Astrocyte of the hippocampus (primary cell): ENCODE measurements at regions not wholly inside any gene's neighbourhood (a gene's known extent, or its start where the extent isn't known, plus 50 kb on each side); places are given as distances from the start of the nearest gene placed in this dataset.
"Not testable (repeated sequence)": the region's sequence is repeated elsewhere in the genome, so short reads cannot be mapped to it uniquely, and the experiment has no call there.

Source experiments
- DNase-seq: peaks from one replicate; pipeline ENCODE4 v3.0.0; 2011; ENCODE audit warnings: low read depth, low spot score

DNA sequence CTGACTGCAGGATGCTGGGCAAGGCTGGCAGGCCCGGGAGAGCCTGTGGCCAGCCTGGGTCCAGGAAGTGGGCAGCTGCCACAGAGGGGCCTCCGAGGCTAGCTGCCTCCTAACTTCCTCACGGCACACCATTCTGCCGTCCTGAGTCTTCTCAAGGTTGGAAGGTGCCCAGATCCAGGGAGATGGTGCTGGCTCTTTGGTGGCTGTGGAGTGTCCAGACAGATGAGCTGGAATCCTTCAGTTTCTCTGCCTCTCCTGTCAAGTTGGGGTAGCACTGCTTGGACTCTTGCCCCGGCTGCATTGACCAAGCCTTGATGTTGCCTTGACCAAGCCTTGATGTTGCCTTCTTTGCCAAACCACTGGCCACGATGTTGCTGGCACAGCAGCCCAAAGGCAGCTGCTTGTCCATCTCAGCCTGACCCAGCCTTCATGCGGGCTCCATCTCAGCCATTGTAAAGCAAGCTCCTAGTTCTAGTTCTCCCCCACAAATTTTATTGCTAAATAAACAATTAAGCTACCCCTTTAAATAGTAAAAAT is 75.1 kb upstream of the AFDN start:
- DNase-seq: no peak

DNA sequence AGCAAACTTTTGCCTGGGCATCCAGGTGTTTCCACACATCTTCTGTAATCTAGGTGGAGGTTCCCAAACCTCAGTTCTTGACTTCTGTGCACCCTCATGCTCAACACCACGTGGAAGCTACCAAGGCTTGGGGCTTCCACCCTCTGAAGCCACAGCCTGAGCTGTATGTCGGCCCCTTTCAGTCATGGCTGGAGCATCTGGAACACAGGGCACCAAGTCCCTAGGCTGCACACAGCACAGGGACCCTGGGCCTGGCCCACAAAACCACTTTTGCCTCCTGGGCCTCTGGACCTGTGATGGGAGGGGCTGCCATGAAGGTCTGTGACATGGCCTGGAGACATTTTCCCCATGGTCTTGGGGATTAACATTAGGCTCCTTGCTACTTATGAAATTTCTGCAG is 73.4 kb upstream of the AFDN start:
- not testable (repeated sequence) for DNase-seq

DNA sequence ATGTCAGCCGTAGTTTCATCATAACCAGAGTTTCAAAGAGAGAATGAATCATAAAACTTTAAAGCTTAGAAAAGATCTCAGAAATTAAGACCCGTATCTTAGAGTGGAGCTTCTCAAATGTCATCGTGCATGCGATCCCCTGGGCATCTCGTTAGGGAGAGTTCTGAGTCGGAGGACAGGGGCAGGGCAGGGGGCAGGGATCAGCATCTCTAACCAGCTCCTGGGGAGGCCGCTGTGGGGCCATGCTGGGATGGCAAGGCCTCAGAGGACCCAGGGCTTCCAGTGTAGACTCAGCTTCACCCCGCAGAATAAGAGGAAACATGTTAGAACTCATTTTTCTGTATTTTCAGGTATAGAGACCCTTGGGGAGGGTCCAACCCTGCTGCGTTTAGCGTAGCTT is 72.0 kb upstream of the AFDN start:
- DNase-seq: no peak

DNA sequence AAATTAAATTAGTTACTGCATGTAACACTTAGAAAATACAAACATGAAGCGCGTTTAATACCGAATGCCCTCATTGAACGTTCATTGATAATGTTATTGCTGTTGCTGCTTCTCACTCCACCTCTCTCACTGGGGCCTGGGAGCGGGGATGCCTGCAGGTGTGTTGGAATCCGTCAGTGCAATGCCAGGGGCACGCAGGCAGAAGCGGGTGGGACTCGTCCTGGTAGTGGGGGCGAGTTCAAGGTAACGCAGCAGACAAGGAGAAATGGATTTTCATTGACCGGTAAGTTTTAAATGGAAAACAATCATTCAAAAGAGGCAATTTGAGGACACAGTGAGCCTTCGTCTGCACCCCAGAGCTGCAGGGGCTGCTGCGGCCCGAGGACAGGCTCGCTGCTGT is 71.2 kb upstream of the AFDN start:
- DNase-seq: no peak

DNA sequence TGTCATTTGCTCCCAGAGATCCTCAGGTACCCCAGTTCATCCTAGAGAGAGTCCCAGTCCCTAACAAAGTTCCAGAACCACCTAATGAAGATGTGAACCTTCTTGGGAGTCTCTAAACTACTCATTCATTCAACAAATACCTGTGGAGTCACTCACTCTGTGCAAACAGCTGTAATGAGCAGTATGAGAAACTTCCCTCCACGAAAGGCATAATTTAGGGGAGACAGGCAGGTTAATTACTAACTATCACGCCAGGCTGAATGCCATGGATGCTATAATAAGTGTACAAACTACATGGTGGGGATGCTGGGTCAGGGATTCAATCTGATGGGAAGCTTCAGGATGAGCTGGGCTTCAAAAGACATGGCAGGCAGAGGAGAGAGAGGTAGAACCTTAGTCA is 70.1 kb upstream of the AFDN start:
- no peak for DNase-seq

DNA sequence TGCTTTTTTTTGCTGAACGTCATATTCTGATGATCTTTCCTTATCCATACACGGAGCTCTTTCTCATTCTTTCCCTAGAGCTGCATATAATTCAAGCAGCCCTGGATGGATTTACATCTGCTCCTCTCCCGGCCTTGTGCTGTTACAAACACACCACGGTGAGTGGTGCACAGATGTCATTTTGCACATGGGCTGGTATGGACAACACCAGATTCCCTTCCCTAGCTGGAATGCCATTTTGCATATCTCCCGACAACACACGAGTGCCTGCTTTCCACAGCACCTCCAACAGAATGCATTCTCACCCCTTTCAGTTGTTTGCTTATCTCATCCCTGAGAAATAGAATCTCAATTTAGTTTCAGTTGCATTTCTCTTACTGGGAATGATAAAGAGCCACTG is 69.5 kb upstream of the AFDN start:
- DNase-seq: no peak

DNA sequence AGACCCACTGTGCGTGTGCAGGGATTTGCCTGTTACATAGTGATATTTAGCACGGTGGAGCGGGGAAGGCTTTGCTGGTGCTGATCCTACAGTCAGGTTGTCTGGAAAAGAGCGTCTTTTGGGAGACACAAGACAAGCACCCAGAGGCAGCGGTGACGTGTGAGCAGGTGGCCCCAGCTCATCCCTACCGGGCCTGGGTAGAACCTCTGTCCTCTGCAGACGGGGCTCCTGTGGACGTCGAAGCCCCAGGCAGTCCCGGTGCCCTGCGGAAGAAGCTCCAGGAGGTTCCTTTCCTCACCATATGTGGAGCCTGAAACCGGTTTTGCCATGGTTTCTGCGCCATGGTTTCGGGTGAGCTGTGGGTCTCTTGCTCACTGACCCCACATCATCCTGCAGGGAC is 68.9 kb upstream of the AFDN start:
- no peak for DNase-seq

DNA sequence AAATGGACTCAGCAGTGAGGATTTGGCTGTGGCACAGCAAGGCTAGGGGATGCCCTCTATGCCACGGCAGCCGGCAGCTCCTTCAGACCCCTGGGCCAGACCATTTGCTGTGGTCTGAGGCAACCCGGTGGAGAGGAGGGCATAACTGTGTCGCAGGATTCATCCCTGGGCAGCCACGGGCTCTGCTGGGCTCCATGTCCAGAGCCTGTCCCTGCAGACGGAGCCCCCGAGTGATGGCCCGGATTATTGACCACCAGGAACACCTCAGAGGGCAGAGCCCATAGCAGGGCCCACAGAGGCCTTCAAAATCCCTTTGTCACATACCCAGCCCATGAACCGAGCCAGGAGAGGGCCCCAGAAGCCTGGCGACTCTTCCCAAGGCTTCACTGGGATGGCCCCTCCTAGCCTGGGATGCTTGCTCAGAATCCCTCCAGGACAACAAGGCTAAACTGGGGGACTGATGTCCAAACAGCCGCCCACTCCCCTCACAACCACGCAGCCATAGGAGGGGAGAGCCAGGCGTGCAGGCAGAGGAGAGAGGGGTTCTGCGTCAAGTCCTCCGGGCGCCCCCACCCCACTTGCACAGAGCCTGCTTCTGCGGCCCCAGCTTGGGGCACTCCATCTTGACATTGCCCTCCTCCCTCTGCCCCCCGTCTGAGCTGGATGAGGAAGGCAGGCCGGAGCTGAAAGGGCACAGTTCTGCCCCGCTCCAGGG is 68.2 kb upstream of the AFDN start:
- DNase-seq: no peak

DNA sequence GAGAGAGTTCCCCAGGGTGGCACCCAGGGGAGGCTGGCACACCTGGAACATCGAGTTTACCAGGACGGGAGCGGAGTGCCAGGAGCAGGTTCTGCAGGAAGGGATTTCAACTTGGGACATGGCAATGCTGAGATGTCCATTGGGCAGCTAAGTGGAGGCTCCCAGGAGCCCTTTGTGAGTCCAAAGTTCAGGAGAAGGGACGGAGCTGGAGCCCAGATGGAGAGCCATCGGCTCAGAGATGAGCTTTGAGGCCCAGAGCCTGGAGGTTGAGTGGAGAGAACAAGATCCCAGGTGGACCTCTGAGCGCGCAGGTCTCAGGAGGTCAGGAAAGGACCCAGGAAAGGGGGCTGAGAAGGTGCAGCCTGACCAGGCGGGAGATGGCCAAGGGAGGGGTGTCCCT is 67.5 kb upstream of the AFDN start:
- no peak for DNase-seq

DNA sequence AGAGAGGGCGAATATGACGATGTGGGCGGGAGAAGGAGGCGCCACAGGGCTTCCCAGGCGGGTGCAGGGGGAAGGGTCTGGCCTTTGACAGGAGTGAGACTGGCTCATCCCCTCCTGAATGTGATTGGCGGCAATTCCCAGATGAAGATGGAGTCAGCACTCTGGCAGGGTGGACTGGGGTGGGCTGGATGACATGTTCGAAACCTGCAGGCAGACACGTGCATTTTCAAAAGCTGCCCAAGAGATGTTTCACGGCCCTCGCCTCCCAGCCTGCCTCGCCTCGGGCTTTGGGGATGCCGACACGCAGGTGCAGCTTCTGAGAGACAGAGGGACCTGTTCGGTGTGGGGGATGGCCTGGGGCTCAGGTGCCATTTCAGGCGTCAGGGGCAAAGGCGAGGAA is 66.8 kb upstream of the AFDN start:
- DNase-seq: no peak

DNA sequence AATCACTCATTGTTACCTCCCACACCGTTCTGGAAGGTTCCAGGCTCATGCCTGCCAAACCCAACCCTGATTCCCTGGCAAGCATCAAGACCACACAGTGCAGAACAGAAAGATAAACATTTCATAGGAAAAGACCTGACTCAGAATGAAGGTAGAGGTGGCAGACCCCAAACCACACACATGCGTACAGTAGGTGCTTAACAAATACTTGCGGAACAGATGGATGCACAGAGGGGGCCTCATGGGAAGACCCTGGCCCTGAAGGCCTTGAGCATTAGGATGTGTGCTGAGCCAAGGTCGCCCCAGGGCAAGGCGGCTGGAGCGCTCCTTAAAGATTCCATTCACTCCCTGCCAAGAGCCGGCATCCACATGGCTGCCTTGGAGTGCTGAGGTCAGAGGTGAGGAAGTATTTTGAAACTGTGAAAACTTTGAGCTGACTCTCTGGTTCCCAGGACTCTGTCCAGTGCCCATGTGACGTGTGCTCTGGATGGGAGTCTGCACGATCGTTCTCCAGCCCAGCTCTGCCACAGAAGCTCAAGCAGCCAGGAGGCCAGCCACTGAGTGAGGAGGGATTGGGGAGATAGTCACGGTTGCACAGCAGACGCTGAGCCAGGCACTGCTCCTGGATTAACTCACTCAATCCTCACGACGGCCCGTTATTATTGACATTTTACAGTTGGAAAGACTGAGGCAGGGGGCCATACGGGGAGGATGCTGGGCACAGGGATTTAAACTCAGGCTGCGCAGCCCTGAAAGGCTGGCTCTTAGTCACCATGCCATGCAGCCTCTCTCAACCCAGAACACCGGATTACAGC is 65.5 kb upstream of the AFDN start:
- DNase-seq: peak; percentile 85

DNA sequence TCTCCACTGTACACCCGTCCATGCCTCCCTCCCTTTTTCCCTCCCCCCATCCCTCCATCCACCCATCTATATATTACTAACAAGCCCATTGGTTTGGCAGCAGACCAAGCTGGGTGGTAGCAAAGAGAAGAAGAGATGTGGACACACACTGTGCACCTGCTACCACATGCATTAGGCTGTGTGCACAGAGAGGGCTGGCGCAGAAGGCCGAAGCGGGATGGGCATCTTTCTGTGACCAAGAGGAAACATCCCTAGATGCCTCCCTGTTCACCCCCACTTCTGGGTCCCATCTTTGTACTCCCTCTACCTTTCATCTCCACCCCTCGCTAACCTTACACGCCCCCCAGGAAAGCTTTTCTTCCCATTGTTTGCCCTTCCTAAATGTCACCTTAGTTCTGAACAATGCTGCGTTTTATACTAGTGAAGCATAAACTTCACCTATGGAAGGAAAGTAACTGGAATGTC is 64.9 kb upstream of the AFDN start:
- no peak for DNase-seq

DNA sequence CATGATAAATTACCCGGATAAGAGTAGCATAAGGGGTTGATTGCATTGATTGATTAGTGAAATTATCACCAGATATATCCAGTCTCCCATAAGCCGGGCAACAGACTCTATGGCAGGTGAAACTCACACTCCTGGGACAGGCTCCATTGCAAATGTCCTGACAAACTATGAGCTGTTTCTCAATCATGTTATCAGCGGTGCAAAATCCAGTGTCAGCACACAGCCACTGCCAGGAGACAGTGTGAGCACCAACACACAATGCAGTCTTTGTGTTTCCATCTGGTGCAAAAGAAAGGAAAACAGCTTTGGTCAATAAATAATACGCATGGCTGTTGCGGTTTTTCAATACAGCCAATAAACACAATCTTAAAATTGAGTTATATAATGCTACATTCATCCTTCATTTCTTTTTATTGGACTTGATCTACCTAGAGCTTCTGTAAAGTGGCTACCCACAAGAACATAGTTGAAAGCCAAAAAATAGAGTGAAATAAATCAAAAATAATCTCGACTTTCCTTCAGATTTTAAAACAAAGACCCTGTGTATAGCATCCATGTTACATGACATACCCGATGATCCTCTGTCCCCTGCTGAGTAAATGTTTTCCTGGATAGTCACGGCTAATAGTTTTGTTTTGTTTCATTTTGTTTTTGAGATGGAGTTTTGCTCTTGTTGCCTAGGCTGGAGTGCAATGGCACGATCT is 64.3 kb upstream of the AFDN start:
- peak; percentile 15 for DNase-seq

DNA sequence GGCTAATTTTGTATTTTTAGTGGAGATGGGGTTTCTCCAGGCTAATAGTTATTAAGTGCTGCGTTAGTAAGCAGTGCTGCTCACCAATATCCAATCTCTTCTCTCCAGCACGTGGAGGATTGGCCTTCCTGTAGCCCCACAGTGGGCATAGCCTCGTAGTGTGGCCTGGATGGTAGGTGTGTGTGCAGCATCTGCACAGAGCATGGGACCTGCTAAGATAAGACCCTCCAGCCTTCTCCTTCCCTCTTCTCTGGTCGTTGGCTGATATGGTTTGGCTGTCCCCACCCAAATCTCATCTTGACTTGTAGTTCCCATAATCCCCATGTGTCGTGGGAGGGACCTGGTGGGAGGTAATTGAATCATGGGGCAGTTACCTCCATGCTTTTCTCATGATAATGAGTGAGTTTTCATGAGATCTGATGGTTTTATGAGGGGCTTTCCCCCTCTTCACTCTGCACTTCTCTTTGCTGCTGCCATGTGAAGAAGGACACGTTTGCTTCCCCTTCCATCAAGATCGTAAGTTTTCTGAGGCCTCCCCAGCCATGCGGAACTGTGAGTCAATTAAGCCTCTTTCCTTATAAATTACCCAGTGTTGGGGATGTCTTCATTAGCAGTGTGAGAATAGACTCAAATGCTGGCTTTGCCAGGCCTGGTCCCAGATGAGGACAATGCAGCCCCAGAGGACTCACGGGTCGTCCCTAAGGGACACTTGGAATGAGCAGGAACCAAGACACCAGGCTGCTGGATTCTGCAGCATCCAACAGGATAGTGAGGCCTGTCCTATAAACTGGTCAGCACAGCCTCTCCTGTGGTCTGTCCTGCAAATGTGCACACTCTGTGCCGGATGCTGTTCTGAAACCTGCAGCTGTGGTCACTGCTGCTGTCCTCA is 63.4 kb upstream of the AFDN start:
- DNase-seq: no peak

DNA sequence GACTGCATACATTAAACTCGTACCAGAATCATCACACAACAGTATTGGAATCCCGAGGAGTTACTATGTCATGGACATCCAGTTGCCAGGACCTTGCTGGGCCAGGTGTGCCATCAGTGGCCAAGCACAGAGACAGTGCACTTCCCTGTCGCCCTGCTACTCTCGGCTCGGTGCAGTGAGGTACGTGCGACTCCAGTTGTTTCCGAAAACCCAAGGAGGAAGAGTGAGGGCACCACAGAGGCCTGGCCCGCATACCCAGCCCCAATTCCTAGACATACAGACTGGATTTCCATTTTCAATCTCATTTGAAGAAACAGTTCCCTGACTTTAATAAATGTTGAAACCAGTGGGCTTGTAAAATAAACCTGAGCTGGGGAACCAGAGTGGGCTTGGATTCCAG is 62.5 kb upstream of the AFDN start:
- no peak for DNase-seq

DNA sequence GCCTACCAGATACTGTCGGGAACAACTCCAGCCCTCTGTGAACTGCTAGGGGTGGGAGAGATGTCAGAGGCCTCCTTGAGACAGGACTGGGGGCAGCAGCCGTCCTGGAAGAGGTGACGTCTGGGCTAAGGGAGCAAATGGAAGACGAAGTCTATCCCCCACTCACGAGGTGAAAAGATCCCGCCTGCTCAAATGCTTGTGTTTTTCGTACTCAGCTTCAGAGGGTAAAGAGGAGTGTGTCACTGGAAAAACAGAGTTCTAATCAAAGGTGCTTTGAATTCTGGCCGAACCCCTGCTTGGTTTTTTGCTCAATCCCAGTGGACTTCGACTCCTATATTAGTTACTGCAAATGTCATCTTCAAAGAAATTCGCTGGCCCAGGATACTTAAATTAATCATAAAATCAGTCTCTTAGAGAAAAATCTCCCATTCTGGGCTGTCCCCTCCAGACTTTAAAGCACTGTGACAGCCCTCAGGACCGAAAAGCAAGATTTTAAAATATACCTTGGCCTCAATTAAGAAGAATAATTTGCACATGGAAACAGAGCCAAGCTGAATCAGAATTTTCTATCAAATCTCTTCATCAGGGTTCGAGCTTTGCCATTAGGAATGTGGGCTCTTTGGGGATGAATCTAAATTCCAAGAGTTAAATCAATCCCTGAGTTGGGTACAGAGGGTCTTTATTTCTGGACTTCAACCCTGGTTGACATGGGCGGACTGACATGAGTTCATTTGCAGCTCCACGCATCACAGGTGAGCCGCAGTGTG is 61.8 kb upstream of the AFDN start:
- no peak for DNase-seq

DNA sequence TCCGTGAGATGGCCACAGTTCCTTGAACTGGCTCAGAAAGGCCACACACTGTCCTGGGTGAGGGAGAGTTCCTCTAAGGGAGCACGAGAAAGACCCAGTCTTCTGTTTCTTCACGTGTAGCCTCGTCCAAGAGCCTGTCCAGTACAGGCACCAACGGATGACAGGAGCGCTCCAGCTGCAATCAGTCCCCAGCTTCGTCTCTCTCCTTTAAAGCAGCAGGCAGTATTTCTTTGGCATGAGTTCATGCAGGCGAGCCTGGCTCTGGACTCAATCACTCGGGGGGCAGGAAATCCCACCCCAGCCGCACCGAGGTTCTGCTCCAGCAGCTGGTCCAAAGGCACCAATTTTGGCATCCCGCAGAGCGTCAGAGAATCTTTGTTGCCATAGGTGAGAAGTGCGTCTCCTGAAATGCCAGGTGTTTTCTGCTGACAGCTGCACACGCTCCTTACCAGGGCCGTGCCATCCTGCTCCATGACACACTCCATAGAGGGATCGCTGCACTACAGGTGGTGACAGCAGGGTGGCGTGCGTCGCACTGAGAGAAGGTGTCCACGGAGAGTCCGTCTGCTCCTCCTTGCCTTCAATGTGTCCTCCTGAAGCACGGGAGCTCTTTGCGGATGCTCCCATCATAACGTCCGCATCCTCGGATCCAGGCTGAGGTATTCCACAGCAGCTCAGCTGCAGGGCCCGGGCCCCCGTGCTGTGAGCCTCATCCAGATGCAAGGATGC is 59.6 kb upstream of the AFDN start:
- no peak for DNase-seq

DNA sequence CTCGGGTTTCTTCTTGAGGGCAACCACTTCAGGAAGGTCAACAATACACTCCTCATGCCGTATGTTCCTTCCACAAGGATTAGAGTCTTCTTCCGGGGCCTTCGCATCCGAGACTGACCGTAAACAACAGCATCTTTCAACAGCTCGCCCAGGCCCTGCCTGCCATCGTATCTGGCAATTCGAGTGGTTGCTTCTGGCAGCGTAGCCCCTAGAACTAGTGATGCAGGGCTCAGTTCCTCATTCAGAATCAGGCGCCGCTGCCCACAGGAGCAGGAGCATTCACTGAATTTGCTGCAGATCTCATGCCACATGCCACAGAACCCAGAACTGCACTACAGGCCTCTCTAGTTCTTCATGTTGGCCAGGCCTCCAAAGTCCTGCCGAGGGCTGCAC is 59.0 kb upstream of the AFDN start:
- DNase-seq: no peak

DNA sequence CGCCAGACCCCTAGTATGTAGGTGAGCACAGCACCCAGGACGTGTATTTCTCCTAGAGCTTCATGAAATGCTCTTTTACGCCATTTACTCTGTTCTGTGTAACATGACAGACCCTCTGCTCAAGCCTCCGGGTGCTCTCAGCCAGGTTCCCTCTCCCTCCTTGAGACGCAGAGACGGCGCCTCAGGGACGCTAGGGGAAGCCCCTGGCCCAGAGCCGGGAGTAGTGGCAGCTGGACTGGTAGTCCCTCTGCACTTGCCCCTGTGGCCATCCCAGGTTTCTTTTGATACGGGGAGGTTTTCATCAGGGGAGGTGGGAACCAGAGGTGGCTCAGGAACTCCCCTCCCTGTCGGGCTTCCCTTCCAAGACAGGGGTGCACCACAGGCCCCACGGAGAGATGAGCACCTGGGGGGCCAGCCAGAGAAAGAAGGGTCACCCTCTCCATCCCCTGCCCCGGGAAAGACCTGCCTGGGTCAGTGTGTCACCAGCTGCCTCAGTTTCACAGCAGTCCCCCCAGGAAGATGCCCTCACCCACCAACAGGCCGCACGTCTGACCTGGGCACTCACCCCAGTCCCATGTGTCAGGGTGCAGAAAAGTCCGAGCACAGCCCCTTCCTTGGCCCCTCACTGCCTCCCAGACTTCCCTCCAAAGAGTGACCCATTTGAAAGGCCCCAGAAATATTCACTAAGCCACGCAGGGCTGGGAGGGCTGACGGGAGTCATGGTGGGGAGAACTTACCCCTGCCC is 58.1 kb upstream of the AFDN start:
- DNase-seq: no peak
